ENCODE measurements at regions not wholly inside any gene's neighbourhood (a gene's known extent, or its start where the extent isn't known, plus 50 kb on each side); places are given as distances from the start of the nearest gene placed in this dataset.

GRCh38 chr7:109983618-109984017, 1107.3 kb upstream of the LRRN3 start:
- Histone ChIP-seq H3K36me3 (no peaks in the 10 kb centered on the region), H3K27ac (no peak overlapping the region), H3K4me1 (no peaks in the 10 kb centered on the region), H3K4me3 (no peak overlapping the region), H3K9me3 (no peaks in the 10 kb centered on the region), H3K27me3 (no peaks in the 10 kb centered on the region)
- 20% methylated on average over 1 of the region's 1 CpG for WGBS (ENCODE audit: insufficient coverage, low coverage, low lambda C conversion rate, missing lambda C conversion rate)
- DNase-seq, result no peak
- TF ChIP-seq CTCF (IDR thresholded peaks at IDR 0.05) (no peak), POLR2A (IDR thresholded peaks at IDR 0.05) (no peak)
- intact Hi-C loops (cut with DNase I), result no loop called here
- ATAC-seq, result no peak

GRCh38 chr7:109984729-109985128, 1106.2 kb upstream of the LRRN3 start:
- 58% methylated on average over 5 of the region's 5 CpGs for WGBS (ENCODE audit: insufficient coverage, low coverage, low lambda C conversion rate, missing lambda C conversion rate)

GRCh38 chr7:109986701-109987100, 1104.2 kb upstream of the LRRN3 start:
- intact Hi-C loops (cut with DNase I), result no loop called here
- H3K4me1 ChIP-seq, result no peaks in the 10 kb centered on the region
- no peak overlapping the region for H3K4me3 ChIP-seq
- H3K36me3 ChIP-seq, result no peaks in the 10 kb centered on the region
- ATAC-seq, result no peak
- H3K27me3 ChIP-seq, result no peaks in the 10 kb centered on the region
- TF ChIP-seq POLR2A (IDR thresholded peaks at IDR 0.05) (no peak), CTCF (IDR thresholded peaks at IDR 0.05) (no peak)
- WGBS (ENCODE audit: insufficient coverage, low coverage, low lambda C conversion rate, missing lambda C conversion rate), result 28% methylated on average over 2 of the region's 2 CpGs
- H3K27ac ChIP-seq, result no peak overlapping the region
- no peak for DNase-seq
- no peaks in the 10 kb centered on the region for H3K9me3 ChIP-seq

More at GRCh38 chr7:109984729-109985128, 1106.2 kb upstream of the LRRN3 start:
- Histone ChIP-seq H3K27ac (no peak overlapping the region), H3K4me1 (no peaks in the 10 kb centered on the region), H3K27me3 (no peaks in the 10 kb centered on the region), H3K4me3 (no peak overlapping the region), H3K9me3 (no peaks in the 10 kb centered on the region), H3K36me3 (no peaks in the 10 kb centered on the region)
- no peak for ATAC-seq
- DNase-seq, result no peak
- TF ChIP-seq POLR2A (IDR thresholded peaks at IDR 0.05), result no peak
- no peak for TF ChIP-seq CTCF (IDR thresholded peaks at IDR 0.05)
- intact Hi-C loops (cut with DNase I), result no loop called here

- ATAC-seq, result no peak
Measured at GRCh38 chr7:109996411-109996810, 1094.5 kb upstream of the LRRN3 start.

More at GRCh38 chr7:109996411-109996810, 1094.5 kb upstream of the LRRN3 start:
- no peak for TF ChIP-seq POLR2A (IDR thresholded peaks at IDR 0.05)
- TF ChIP-seq CTCF (IDR thresholded peaks at IDR 0.05), result no peak
- Histone ChIP-seq H3K9me3 (no peaks in the 10 kb centered on the region), H3K4me3 (no peak overlapping the region), H3K36me3 (no peaks in the 10 kb centered on the region), H3K27ac (no peak overlapping the region), H3K4me1 (no peaks in the 10 kb centered on the region), H3K27me3 (no peaks in the 10 kb centered on the region)
- intact Hi-C loops (cut with DNase I), result no loop called here
- DNase-seq, result no peak
- WGBS (ENCODE audit: insufficient coverage, low coverage, low lambda C conversion rate, missing lambda C conversion rate), result 58% methylated on average over 1 of the region's 1 CpG

Data from right lobe of liver (tissue), 6 donors.